GM10248 (cell line): ENCODE measurements at regions not wholly inside any gene's neighbourhood (a gene's known extent, or its start where the extent isn't known, plus 50 kb on each side); places are given as distances from the start of the nearest gene placed in this dataset.

Experiments
- CTCF ChIA-PET: fragments of 300-600 bp; sonication (Branson Sonifier 250); formaldehyde crosslinking; extraction: SDS; loops from one replicate; lab custom pipeline; 2021; ENCODE audit warnings: antibody characterized with exemption; lab: Yijun Ruan, JAX
- POLR2A ChIA-PET: fragments of 350-650 bp; sonication (Branson Sonifier 250); formaldehyde crosslinking; extraction: SDS; loops from one replicate; lab custom pipeline; 2020; ENCODE audit warnings: antibody characterized with exemption; lab: Yijun Ruan, JAX
- DNase-seq: peaks from one replicate; pipeline ENCODE4 v3.0.0; 2012; ENCODE audit errors: extremely low spot score
- TF ChIP-seq, protein P1 (sequence below): IDR thresholded peaks from 2 replicates; pipeline ENCODE4 v1.5.1; 2012; ENCODE audit warnings: mild to moderate bottlenecking, low read depth; ENCODE audit errors: extremely low read depth, missing control alignments, control extremely low read depth

DNA sequence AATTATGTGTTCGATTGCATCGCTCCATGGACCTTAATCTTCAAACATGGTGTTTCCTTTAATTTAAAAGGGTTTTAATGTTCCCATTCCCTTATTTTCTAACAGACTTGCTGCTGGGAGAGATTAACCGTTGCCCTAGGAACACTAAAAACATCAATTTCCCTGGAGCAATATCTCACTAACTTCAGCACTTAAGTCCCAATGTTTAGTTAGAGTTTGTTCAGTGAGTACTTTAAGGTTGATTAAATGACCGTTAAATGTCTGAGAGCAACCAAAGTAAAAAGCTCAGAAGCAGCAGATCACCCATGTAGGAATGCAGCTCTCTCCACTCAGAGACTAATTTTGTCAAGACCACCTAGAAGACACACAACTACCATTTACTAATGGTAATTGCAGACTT, 111.2 kb upstream of the PDE5A start:
- no peak for DNase-seq
- CTCF ChIA-PET = no interaction called here
- POLR2A ChIA-PET = no interaction called here
- TF ChIP-seq, protein P1, sequence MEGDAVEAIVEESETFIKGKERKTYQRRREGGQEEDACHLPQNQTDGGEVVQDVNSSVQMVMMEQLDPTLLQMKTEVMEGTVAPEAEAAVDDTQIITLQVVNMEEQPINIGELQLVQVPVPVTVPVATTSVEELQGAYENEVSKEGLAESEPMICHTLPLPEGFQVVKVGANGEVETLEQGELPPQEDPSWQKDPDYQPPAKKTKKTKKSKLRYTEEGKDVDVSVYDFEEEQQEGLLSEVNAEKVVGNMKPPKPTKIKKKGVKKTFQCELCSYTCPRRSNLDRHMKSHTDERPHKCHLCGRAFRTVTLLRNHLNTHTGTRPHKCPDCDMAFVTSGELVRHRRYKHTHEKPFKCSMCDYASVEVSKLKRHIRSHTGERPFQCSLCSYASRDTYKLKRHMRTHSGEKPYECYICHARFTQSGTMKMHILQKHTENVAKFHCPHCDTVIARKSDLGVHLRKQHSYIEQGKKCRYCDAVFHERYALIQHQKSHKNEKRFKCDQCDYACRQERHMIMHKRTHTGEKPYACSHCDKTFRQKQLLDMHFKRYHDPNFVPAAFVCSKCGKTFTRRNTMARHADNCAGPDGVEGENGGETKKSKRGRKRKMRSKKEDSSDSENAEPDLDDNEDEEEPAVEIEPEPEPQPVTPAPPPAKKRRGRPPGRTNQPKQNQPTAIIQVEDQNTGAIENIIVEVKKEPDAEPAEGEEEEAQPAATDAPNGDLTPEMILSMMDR = no peak

DNA sequence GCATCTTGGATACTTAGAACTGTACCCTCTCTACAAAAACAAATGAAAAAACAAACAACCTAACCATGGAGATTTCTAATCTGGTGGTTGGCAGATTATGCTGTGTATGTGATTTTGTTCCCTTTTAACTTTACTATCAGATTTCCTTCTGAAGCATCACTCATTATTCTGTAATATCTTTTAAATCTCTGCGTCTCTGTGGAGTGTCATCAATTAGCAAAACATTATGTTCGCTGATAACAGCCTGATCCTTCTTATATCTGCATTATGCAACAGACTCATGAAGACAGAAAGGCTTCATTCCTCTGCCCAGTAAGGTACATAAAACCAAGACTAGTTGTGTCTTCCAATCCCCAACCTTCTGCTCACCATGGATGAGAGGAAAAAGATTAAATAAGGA, 110.3 kb upstream of the PDE5A start:
- TF ChIP-seq, protein P1 = no peak
- DNase-seq = no peak
- POLR2A ChIA-PET = no interaction called here
- CTCF ChIA-PET = no interaction called here

DNA sequence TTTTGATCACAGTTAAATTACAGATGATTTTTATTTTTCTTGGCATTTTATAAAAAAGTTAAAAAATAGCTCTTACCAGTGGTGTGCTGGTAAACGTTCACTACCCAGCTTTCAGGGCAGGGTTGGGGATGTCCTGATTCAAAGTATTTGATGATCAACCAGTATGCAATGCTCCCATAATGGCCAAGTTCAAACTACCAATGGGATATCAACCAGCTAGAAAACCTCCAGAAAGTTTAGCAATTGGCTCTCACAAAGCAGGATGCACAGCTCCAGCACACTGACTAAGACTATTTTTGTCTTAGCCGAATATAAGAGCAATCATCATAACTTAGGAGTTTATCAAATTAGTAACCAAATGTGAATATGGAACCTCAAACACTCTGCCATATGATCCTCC, 108.0 kb upstream of the PDE5A start:
- ChIA-PET CTCF (interaction anchor here (1.2 to 2.0 kb wide), 2 partner anchors 13 to 423 kb away, joined by 3 to 4 read pairs; no protein-coding TSS in a partner anchor), POLR2A (no interaction called here)
- DNase-seq = no peak
- TF ChIP-seq, protein P1 = no peak

DNA sequence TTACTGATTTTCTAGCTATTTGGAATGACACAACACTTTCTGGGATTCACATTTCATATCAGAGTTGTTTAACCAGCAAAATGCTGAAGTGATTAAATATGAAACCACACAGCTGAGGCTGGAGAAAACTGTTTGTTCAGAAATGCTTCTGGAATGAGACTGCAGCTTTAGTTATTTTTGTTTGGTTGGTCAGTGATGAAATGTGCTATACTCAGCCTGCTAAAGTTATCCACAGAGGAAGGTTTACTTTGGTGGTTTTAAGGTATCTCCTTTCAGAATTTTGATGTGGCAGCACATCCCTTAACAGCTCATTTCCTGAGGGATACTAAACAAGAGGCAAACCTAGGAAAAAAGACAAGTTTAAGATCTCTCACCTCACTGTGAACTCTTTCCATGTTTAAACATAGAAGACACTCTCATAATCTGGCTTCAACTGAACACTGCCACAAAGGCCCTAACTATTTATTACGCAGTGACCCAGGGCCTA, 106.6 kb upstream of the PDE5A start:
- POLR2A ChIA-PET = no interaction called here
- DNase-seq = no peak
- TF ChIP-seq, protein P1 = no peak
- CTCF ChIA-PET = no interaction called here

DNA sequence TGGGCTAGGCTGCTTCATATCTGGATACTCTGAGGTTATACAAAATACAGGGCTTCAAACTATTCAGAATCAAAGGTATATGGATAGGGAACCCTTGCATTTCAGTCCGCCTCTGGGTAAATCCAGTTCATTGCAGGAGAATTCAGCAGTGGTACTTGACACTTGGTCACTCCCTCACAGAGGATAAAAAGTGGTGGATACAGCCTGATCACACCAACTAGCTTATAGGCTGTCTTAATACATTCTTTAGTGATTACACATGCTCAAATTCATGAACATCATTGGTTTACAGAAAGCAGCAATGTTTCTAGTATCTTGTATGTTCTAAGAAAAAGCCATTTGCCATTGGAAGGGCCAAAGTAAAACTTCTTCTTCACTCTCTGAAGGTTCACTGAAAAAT, 104.8 kb upstream of the PDE5A start:
- POLR2A ChIA-PET = no interaction called here
- CTCF ChIA-PET = interaction anchor here (1.2 kb wide), 1 partner anchor 12 kb away, joined by 3 read pairs; no protein-coding TSS in a partner anchor
- TF ChIP-seq, protein P1 = no peak
- DNase-seq = no peak

DNA sequence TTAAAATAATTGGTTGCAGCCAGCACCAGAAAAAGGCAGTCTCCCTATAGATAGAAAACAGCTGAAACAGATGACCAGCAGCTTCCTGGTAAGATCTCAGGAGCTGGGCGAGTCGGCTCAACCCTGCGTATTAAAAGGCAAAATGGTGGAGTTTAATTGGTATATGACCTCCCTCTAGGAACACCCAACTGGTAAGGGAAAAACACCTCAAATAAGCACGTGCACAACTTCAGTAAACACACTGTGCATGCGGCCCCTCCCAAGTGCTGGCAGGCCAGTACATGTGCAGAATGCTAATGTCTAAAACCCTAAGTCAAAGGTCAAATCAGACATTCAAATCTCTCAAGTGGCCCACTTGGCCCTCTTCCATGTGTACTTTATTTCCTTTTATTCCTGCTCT, 103.2 kb upstream of the PDE5A start:
- POLR2A ChIA-PET = no interaction called here
- TF ChIP-seq, protein P1 = no peak
- CTCF ChIA-PET = no interaction called here
- no peak for DNase-seq
